HEK293 (cell line): ENCODE measurements at regions not wholly inside any gene's neighbourhood (a gene's known extent, or its start where the extent isn't known, plus 50 kb on each side); places are given as distances from the start of the nearest gene placed in this dataset.

Experiments
- CTCF ChIA-PET: fragments of 350-600 bp; formaldehyde crosslinking; extraction: SDS; loops from one replicate; lab custom pipeline; 2021; ENCODE audit warnings: antibody characterized with exemption; lab: Yijun Ruan, JAX
- POLR2A ChIA-PET: fragments of 300-600 bp; formaldehyde crosslinking; extraction: SDS; loops from one replicate; lab custom pipeline; 2020; ENCODE audit warnings: antibody characterized with exemption, inconsistent platforms; lab: Yijun Ruan, JAX
- H3K27ac ChIP-seq: fragments of 200-500 bp; sonication (Bioruptor generic); 2 replicates; pipeline ENCODE4 v1.5.1; 2014; ENCODE audit warnings: low read depth, low read length, control low read depth, inconsistent platforms; ENCODE audit errors: extremely low read depth
- H3K36me3 ChIP-seq, 2 experiments: fragments of 200-500 bp in 1 of 2; sonication (Bioruptor generic) in 1 of 2; 1 replicate in 1 of 2; 2 replicates in 1 of 2; pipeline ENCODE4 v1.5.1; 2014 to 2017; ENCODE audit warnings: inconsistent platforms in 2 of 2, low read length in 2 of 2; ENCODE audit not compliant: control insufficient read depth in 2 of 2, insufficient read depth in 1 of 2
- H3K4me1 ChIP-seq: fragments of 200-500 bp; sonication (Bioruptor generic); 2 replicates; pipeline ENCODE4 v1.5.1; 2014; ENCODE audit warnings: mild to moderate bottlenecking, low read length, inconsistent platforms; ENCODE audit not compliant: control insufficient read depth, insufficient read depth
- H3K4me3 ChIP-seq: 2 replicates; pipeline ENCODE4 v1.5.1; 2011; ENCODE audit warnings: low read depth, mild to moderate bottlenecking, control low read depth, low read length, moderate library complexity
- H3K9me3 ChIP-seq: fragments of 200-500 bp; sonication (Bioruptor generic); 2 replicates; pipeline ENCODE4 v1.5.1; 2014; ENCODE audit warnings: low read depth, low read length, inconsistent platforms; ENCODE audit not compliant: control insufficient read depth, insufficient read depth
- GLI2 ChIP-seq: fragments of 450-650 bp; formaldehyde crosslinking; IDR thresholded peaks from 2 replicates; pipeline ENCODE4; 2017; ENCODE audit warnings: missing biosample characterization, missing genetic modification characterization, low read depth, borderline replicate concordance
- OSR2 ChIP-seq: fragments of 450-650 bp; formaldehyde crosslinking; IDR thresholded peaks from 2 replicates; pipeline ENCODE4 v1.5.1; 2016; ENCODE audit warnings: missing biosample characterization, missing genetic modification characterization
- RBAK ChIP-seq: fragments of 450-650 bp; formaldehyde crosslinking; IDR thresholded peaks from 2 replicates; pipeline ENCODE4 v1.5.1; 2016; ENCODE audit warnings: missing biosample characterization, missing genetic modification characterization
- SETDB1 ChIP-seq: IDR thresholded peaks from one replicate; pipeline ENCODE4 v1.6.1; 2017; ENCODE audit warnings: mild to moderate bottlenecking, low read length, moderate library complexity, mixed read lengths; ENCODE audit not compliant: insufficient read length
- ZBTB11 ChIP-seq: fragments of 450-650 bp; formaldehyde crosslinking; conservative IDR thresholded peaks from 2 replicates; pipeline ENCODE4 v1.5.1; 2016; ENCODE audit warnings: low read depth, missing biosample characterization, missing genetic modification characterization
- ZBTB48 ChIP-seq: fragments of 450-650 bp; formaldehyde crosslinking; IDR thresholded peaks from 2 replicates; pipeline ENCODE4 v1.5.1; 2016; ENCODE audit warnings: missing biosample characterization, missing genetic modification characterization
- ZFHX2 ChIP-seq: fragments of 450-650 bp; formaldehyde crosslinking; conservative IDR thresholded peaks from 2 replicates; pipeline ENCODE4 v1.5.1; 2016; ENCODE audit warnings: missing biosample characterization, missing genetic modification characterization
- ZNF121 ChIP-seq: fragments of 450-650 bp; formaldehyde crosslinking; IDR thresholded peaks from 2 replicates; pipeline ENCODE4 v1.5.1; 2016; ENCODE audit warnings: missing biosample characterization, missing genetic modification characterization
- ZNF133 ChIP-seq: fragments of 450-650 bp; formaldehyde crosslinking; IDR thresholded peaks from 2 replicates; pipeline ENCODE4 v1.5.1; 2016; ENCODE audit warnings: missing biosample characterization, missing genetic modification characterization
- ZNF175 ChIP-seq: fragments of 450-650 bp; formaldehyde crosslinking; IDR thresholded peaks from 2 replicates; pipeline ENCODE4 v1.5.1; 2016; ENCODE audit warnings: missing biosample characterization, missing genetic modification characterization
- ZNF2 ChIP-seq: fragments of 450-650 bp; formaldehyde crosslinking; IDR thresholded peaks from 2 replicates; pipeline ENCODE4 v1.5.1; 2016; ENCODE audit warnings: missing biosample characterization, missing genetic modification characterization
- ZNF221 ChIP-seq: fragments of 450-650 bp; formaldehyde crosslinking; IDR thresholded peaks from 2 replicates; pipeline ENCODE4 v1.5.1; 2017; ENCODE audit warnings: missing biosample characterization, missing genetic modification characterization, borderline replicate concordance
- ZNF24 ChIP-seq: fragments of 450-650 bp; formaldehyde crosslinking; IDR thresholded peaks from 2 replicates; pipeline ENCODE4 v1.5.1; 2016; ENCODE audit warnings: missing biosample characterization, missing genetic modification characterization
- ZNF311 ChIP-seq: fragments of 450-650 bp; formaldehyde crosslinking; IDR thresholded peaks from 2 replicates; pipeline ENCODE4 v1.5.1; 2017; ENCODE audit warnings: missing biosample characterization, missing genetic modification characterization, borderline replicate concordance
- ZNF366 ChIP-seq: fragments of 450-650 bp; formaldehyde crosslinking; conservative IDR thresholded peaks from 2 replicates; pipeline ENCODE4 v1.5.1; 2016; ENCODE audit warnings: missing biosample characterization, missing genetic modification characterization
- ZNF48 ChIP-seq: fragments of 450-650 bp; formaldehyde crosslinking; IDR thresholded peaks from 2 replicates; pipeline ENCODE4 v1.5.1; 2016; ENCODE audit warnings: missing biosample characterization, missing genetic modification characterization
- ZNF488 ChIP-seq: fragments of 450-650 bp; formaldehyde crosslinking; IDR thresholded peaks from 2 replicates; pipeline ENCODE4 v1.5.1; 2016; ENCODE audit warnings: missing biosample characterization, missing genetic modification characterization
- ZNF530 ChIP-seq: fragments of 450-650 bp; formaldehyde crosslinking; IDR thresholded peaks from 2 replicates; pipeline ENCODE4 v1.5.1; 2016; ENCODE audit warnings: low read depth, missing biosample characterization, missing genetic modification characterization
- ZNF558 ChIP-seq: fragments of 450-650 bp; formaldehyde crosslinking; IDR thresholded peaks from 2 replicates; pipeline ENCODE4 v1.5.1; 2016; ENCODE audit warnings: missing biosample characterization, missing genetic modification characterization
- ZNF610 ChIP-seq: fragments of 450-650 bp; formaldehyde crosslinking; IDR thresholded peaks from 2 replicates; pipeline ENCODE4 v1.5.1; 2016; ENCODE audit warnings: missing biosample characterization, missing genetic modification characterization, borderline replicate concordance
- ZNF658 ChIP-seq: fragments of 450-650 bp; formaldehyde crosslinking; IDR thresholded peaks from 2 replicates; pipeline ENCODE4; 2016; ENCODE audit warnings: missing biosample characterization, missing genetic modification characterization
- ZNF660 ChIP-seq: fragments of 450-650 bp; IDR thresholded peaks from 2 replicates; pipeline ENCODE4 v1.5.1; 2018; ENCODE audit warnings: missing biosample characterization, mild to moderate bottlenecking, missing genetic modification characterization
- ZNF664 ChIP-seq: fragments of 450-650 bp; formaldehyde crosslinking; IDR thresholded peaks from 2 replicates; pipeline ENCODE4 v1.5.1; 2016; ENCODE audit warnings: missing biosample characterization, missing genetic modification characterization
- ZNF768 ChIP-seq: fragments of 450-650 bp; formaldehyde crosslinking; IDR thresholded peaks from 2 replicates; pipeline ENCODE4 v1.5.1; 2018; ENCODE audit warnings: missing biosample characterization, mild to moderate bottlenecking, missing genetic modification characterization
- ZNF777 ChIP-seq: fragments of 450-650 bp; formaldehyde crosslinking; IDR thresholded peaks from 2 replicates; pipeline ENCODE4 v1.5.1; 2017; ENCODE audit warnings: missing biosample characterization, missing genetic modification characterization, borderline replicate concordance
- TF ChIP-seq, protein P1 (sequence below): fragments of 450-650 bp; formaldehyde crosslinking; IDR thresholded peaks from 2 replicates; pipeline ENCODE4 v1.5.1; 2017; ENCODE audit warnings: missing biosample characterization, missing genetic modification characterization
- TF ChIP-seq, protein P2 (sequence below): fragments of 450-650 bp; formaldehyde crosslinking; IDR thresholded peaks from 2 replicates; pipeline ENCODE4 v1.5.1; 2016; ENCODE audit warnings: missing biosample characterization, missing genetic modification characterization
- TF ChIP-seq, protein P3 (sequence below): fragments of 450-650 bp; formaldehyde crosslinking; IDR thresholded peaks from 2 replicates; pipeline ENCODE4 v1.5.1; 2017; ENCODE audit warnings: missing biosample characterization, missing genetic modification characterization

DNA sequence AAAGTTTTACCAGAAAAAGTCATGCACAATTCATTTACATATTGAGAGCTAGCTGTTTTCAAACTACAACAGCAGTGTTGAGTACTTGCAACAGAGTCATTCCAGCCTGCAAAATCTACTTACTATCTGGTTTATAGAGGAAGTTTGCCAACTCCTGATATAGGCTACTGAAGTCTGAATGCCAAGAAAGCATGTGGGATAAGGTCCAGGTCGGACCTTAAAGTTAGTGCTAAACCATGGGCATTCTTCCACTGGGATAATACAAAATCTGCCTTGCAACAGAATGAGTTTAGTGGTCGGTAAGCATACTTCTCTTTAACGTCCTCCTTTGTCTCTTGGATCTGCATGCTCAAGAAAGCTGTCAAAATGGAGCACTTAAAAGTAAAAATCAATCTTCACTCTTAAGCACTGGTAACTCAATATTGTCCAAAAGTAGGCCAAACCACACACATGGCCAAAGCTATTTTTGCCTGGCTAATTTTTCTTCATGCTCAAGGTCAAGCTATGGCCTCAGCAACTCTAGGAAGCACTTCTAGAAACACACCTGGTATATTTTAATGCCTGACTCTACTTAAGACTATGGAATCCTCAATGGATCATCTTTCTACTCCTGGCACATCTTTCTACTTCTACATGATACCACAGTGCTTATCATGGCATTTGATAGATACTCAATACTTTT, 364.9 kb upstream of the KITLG start:
- H3K4me3 ChIP-seq: no peak overlapping the region
- no peaks in the 10 kb centered on the region for H3K4me1 ChIP-seq
- H3K36me3 ChIP-seq: no peaks in the 10 kb centered on the region
- POLR2A ChIA-PET: no interaction called here
- H3K27ac ChIP-seq: no peak overlapping the region
- CTCF ChIA-PET: no interaction called here
- H3K9me3 ChIP-seq: no peaks in the 10 kb centered on the region
- TF ChIP-seq ZNF24 (tag by site-specific recombination) (no peak), ZNF221 (tag by site-specific recombination) (no peak), ZNF558 (tag by site-specific recombination) (no peak), ZNF660 (no peak), OSR2 (no peak), ZBTB48 (no peak), ZBTB11 (no peak), ZNF658 (tag by site-specific recombination) (no peak), ZNF175 (no peak), ZNF311 (no peak), ZNF530 (tag by site-specific recombination) (no peak), ZNF133 (tag by site-specific recombination) (no peak), ZNF366 (tag by site-specific recombination) (no peak), ZNF2 (no peak), ZNF768 (no peak), ZFHX2 (no peak), SETDB1 (no peak), ZNF48 (tag by site-specific recombination) (no peak)
- TF ChIP-seq, protein P1, sequence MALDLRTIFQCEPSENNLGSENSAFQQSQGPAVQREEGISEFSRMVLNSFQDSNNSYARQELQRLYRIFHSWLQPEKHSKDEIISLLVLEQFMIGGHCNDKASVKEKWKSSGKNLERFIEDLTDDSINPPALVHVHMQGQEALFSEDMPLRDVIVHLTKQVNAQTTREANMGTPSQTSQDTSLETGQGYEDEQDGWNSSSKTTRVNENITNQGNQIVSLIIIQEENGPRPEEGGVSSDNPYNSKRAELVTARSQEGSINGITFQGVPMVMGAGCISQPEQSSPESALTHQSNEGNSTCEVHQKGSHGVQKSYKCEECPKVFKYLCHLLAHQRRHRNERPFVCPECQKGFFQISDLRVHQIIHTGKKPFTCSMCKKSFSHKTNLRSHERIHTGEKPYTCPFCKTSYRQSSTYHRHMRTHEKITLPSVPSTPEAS: no peak
- TF ChIP-seq, all 188 proteins: peak for 0

GRCh38 chr12:88944397-88944796, 364.1 kb upstream of the KITLG start:
- no peak overlapping the region for H3K4me3 ChIP-seq
- H3K4me1 ChIP-seq: no peaks in the 10 kb centered on the region
- no peaks in the 10 kb centered on the region for H3K9me3 ChIP-seq
- POLR2A ChIA-PET: no interaction called here
- CTCF ChIA-PET: no interaction called here
- H3K36me3 ChIP-seq: no peaks in the 10 kb centered on the region
- H3K27ac ChIP-seq: no peak overlapping the region
- TF ChIP-seq ZNF488 (tag by site-specific recombination): no peak
- no peak for TF ChIP-seq ZNF610 (tag by site-specific recombination)
- no peak for TF ChIP-seq ZNF664 (tag by site-specific recombination)
- TF ChIP-seq ZNF121 (tag by site-specific recombination): no peak
- TF ChIP-seq, protein P2, sequence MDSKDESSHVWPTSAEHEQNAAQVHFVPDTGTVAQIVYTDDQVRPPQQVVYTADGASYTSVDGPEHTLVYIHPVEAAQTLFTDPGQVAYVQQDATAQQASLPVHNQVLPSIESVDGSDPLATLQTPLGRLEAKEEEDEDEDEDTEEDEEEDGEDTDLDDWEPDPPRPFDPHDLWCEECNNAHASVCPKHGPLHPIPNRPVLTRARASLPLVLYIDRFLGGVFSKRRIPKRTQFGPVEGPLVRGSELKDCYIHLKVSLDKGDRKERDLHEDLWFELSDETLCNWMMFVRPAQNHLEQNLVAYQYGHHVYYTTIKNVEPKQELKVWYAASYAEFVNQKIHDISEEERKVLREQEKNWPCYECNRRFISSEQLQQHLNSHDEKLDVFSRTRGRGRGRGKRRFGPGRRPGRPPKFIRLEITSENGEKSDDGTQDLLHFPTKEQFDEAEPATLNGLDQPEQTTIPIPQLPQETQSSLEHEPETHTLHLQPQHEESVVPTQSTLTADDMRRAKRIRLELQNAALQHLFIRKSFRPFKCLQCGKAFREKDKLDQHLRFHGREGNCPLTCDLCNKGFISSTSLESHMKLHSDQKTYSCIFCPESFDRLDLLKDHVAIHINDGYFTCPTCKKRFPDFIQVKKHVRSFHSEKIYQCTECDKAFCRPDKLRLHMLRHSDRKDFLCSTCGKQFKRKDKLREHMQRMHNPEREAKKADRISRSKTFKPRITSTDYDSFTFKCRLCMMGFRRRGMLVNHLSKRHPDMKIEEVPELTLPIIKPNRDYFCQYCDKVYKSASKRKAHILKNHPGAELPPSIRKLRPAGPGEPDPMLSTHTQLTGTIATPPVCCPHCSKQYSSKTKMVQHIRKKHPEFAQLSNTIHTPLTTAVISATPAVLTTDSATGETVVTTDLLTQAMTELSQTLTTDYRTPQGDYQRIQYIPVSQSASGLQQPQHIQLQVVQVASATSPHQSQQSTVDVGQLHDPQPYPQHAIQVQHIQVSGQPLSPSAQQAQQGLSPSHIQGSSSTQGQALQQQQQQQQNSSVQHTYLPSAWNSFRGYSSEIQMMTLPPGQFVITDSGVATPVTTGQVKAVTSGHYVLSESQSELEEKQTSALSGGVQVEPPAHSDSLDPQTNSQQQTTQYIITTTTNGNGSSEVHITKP (tag by site-specific recombination): no peak
- TF ChIP-seq, protein P3, sequence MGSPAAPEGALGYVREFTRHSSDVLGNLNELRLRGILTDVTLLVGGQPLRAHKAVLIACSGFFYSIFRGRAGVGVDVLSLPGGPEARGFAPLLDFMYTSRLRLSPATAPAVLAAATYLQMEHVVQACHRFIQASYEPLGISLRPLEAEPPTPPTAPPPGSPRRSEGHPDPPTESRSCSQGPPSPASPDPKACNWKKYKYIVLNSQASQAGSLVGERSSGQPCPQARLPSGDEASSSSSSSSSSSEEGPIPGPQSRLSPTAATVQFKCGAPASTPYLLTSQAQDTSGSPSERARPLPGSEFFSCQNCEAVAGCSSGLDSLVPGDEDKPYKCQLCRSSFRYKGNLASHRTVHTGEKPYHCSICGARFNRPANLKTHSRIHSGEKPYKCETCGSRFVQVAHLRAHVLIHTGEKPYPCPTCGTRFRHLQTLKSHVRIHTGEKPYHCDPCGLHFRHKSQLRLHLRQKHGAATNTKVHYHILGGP (tag by site-specific recombination): no peak
- TF ChIP-seq GLI2 (tag by site-specific recombination): no peak
- no peak for TF ChIP-seq ZNF777 (tag by site-specific recombination)
- TF ChIP-seq RBAK (tag by site-specific recombination): no peak
